GM23248 (cell line): ENCODE measurements at regions not wholly inside any gene's neighbourhood (a gene's known extent, or its start where the extent isn't known, plus 50 kb on each side); places are given as distances from the start of the nearest gene placed in this dataset.

Source experiments
- DNase-seq: peaks from one replicate; pipeline ENCODE4 v3.0.0-alpha.2; 2015
- H2AFZ ChIP-seq: fragments of 200-600 bp; sonication (generic); 2 replicates; pipeline ENCODE4 v1.6.1; 2016; ENCODE audit warnings: antibody characterized with exemption
- H3F3A ChIP-seq: fragments of 200-600 bp; sonication (generic); 2 replicates; pipeline ENCODE4 v1.6.1; 2016; ENCODE audit warnings: mild to moderate bottlenecking, antibody characterized with exemption, mixed run types; ENCODE audit not compliant: insufficient read depth
- H3K27ac ChIP-seq: fragments of 200-600 bp; sonication (generic); 2 replicates; pipeline ENCODE4 v1.5.1; 2016; ENCODE audit warnings: mild to moderate bottlenecking
- H3K27me3 ChIP-seq: fragments of 200-600 bp; sonication (generic); replicated peaks from 2 replicates; pipeline ENCODE4 v1.6.1; 2016; ENCODE audit warnings: mild to moderate bottlenecking; ENCODE audit not compliant: insufficient read depth
- H3K36me3 ChIP-seq: fragments of 200-600 bp; sonication (generic); 2 replicates; pipeline ENCODE4 v1.6.1; 2016; ENCODE audit warnings: low read depth, mild to moderate bottlenecking
- H3K4me1 ChIP-seq: fragments of 200-600 bp; sonication (generic); 2 replicates; pipeline ENCODE4 v1.6.1; 2016; ENCODE audit warnings: mild to moderate bottlenecking; ENCODE audit not compliant: insufficient read depth
- H3K4me2 ChIP-seq: fragments of 200-600 bp; sonication (generic); one replicate; pipeline ENCODE4 v1.6.1; 2016; ENCODE audit warnings: mild to moderate bottlenecking; ENCODE audit not compliant: unreplicated experiment
- H3K4me3 ChIP-seq: fragments of 200-600 bp; sonication (generic); 2 replicates; pipeline ENCODE4 v1.5.1; 2016; ENCODE audit warnings: mild to moderate bottlenecking
- H3K79me2 ChIP-seq: fragments of 200-600 bp; sonication (generic); 2 replicates; pipeline ENCODE4 v1.6.1; 2016; ENCODE audit warnings: mild to moderate bottlenecking; ENCODE audit not compliant: insufficient read depth
- H3K9ac ChIP-seq: fragments of 200-600 bp; sonication (generic); 2 replicates; pipeline ENCODE4 v1.6.1; 2016; ENCODE audit warnings: mild to moderate bottlenecking
- H3K9me2 ChIP-seq: fragments of 200-600 bp; sonication (generic); 2 replicates; pipeline ENCODE4 v1.6.1; 2016; ENCODE audit warnings: mixed run types, mild to moderate bottlenecking, moderate library complexity; ENCODE audit not compliant: insufficient read depth
- H3K9me3 ChIP-seq: fragments of 200-600 bp; sonication (generic); one replicate; pipeline ENCODE4 v1.6.1; 2017; ENCODE audit warnings: low read depth
- H4K20me1 ChIP-seq: fragments of 200-600 bp; sonication (generic); 2 replicates; pipeline ENCODE4 v1.6.0; 2016; ENCODE audit not compliant: insufficient read depth
- EZH2 ChIP-seq: fragments of 200-600 bp; sonication (generic); IDR thresholded peaks from 2 replicates; pipeline ENCODE4 v1.6.1; 2018; ENCODE audit warnings: antibody characterized with exemption, mild to moderate bottlenecking; ENCODE audit not compliant: insufficient read depth, poor library complexity, severe bottlenecking
- EZH2phosphoT487 ChIP-seq: fragments of 200-600 bp; sonication (generic); IDR thresholded peaks from 2 replicates; pipeline ENCODE4 v1.6.1; 2018; ENCODE audit warnings: antibody characterized with exemption, moderate library complexity, mild to moderate bottlenecking, low read depth; ENCODE audit not compliant: insufficient read depth
- WGBS, 2 experiments: methylation state at CpG; one replicate each; pipeline ENCODE4 v1.1.6; 2015 to 2017; ENCODE audit warnings: low lambda C conversion rate in 2 of 2, low coverage in 1 of 2; ENCODE audit errors: missing lambda C conversion rate in 2 of 2; 5-methylcytosine and 5-hydroxymethylcytosine counted together
- in situ Hi-C: fragments of 300-500 bp; cut with MboI; formaldehyde crosslinking; loops from 2 replicates; pipeline ENCODE4 v1.15.0; 2020

GRCh38 chr17:59451706-59452105, 113.7 kb upstream of the DHX40 start:
- 18 to 20% methylated on average over 5 of the region's 5 CpGs for WGBS, 2 experiments
- H3K4me1 ChIP-seq: 0 out of 2 replicates have a peak, but pooled peaks cover 10% of the 10 kb centered on the region
- in situ Hi-C loops: no loop called here
- no peak overlapping the region for H3K4me2 ChIP-seq
- no peaks in the 10 kb centered on the region for H3K79me2 ChIP-seq
- H3K9me3 ChIP-seq: no peaks in the 10 kb centered on the region
- no peak overlapping the region for H3K4me3 ChIP-seq
- peak; percentile 88 for DNase-seq
- H3F3A ChIP-seq: no peaks in the 10 kb centered on the region
- H4K20me1 ChIP-seq: no peaks in the 10 kb centered on the region
- H3K27me3 ChIP-seq: no peaks in the 10 kb centered on the region
- H3K36me3 ChIP-seq: no peaks in the 10 kb centered on the region
- H3K27ac ChIP-seq: no peak overlapping the region
- H3K9ac ChIP-seq: no peak overlapping the region
- no peaks in the 10 kb centered on the region for H3K9me2 ChIP-seq
- H2AFZ ChIP-seq: no peak overlapping the region
- TF ChIP-seq EZH2 (no peak), EZH2phosphoT487 (no peak)

GRCh38 chr17:59454633-59455105, 110.7 kb upstream of the DHX40 start:
- no peak overlapping the region for H3K4me3 ChIP-seq
- H3K79me2 ChIP-seq: no peaks in the 10 kb centered on the region
- no peak for TF ChIP-seq EZH2
- no peak for TF ChIP-seq EZH2phosphoT487
- no peaks in the 10 kb centered on the region for H3K9me3 ChIP-seq
- H3K9ac ChIP-seq: no peak overlapping the region
- no peaks in the 10 kb centered on the region for H3K36me3 ChIP-seq
- in situ Hi-C loops: no loop called here
- no peak overlapping the region for H2AFZ ChIP-seq
- no peaks in the 10 kb centered on the region for H4K20me1 ChIP-seq
- H3K4me2 ChIP-seq: no peak overlapping the region
- DNase-seq: no peak
- H3F3A ChIP-seq: no peaks in the 10 kb centered on the region
- H3K4me1 ChIP-seq: 0 out of 2 replicates have a peak, but pooled peaks cover 10% of the 10 kb centered on the region
- H3K9me2 ChIP-seq: no peaks in the 10 kb centered on the region
- 93 to 98% methylated on average over 3 of the region's 3 CpGs for WGBS, 2 experiments
- no peak overlapping the region for H3K27ac ChIP-seq
- H3K27me3 ChIP-seq: no peaks in the 10 kb centered on the region

GRCh38 chr17:59456428-59456827, 109.0 kb upstream of the DHX40 start:
- H4K20me1 ChIP-seq: no peaks in the 10 kb centered on the region
- H2AFZ ChIP-seq: no peak overlapping the region
- H3K79me2 ChIP-seq: no peaks in the 10 kb centered on the region
- no peaks in the 10 kb centered on the region for H3K36me3 ChIP-seq
- 0 out of 2 replicates have a peak, but pooled peaks cover 10% of the 10 kb centered on the region for H3K4me1 ChIP-seq
- H3K9ac ChIP-seq: no peak overlapping the region
- no peaks in the 10 kb centered on the region for H3F3A ChIP-seq
- TF ChIP-seq EZH2 (no peak), EZH2phosphoT487 (no peak)
- H3K4me3 ChIP-seq: no peak overlapping the region
- DNase-seq: no peak
- WGBS, 2 experiments: 80 to 94% methylated on average over 7 of the region's 7 CpGs
- no peak overlapping the region for H3K27ac ChIP-seq
- no peaks in the 10 kb centered on the region for H3K27me3 ChIP-seq
- in situ Hi-C loops: no loop called here
- no peaks in the 10 kb centered on the region for H3K9me3 ChIP-seq
- no peak overlapping the region for H3K4me2 ChIP-seq
- H3K9me2 ChIP-seq: no peaks in the 10 kb centered on the region

GRCh38 chr17:59456923-59457615, 108.3 kb upstream of the DHX40 start:
- H3K9ac ChIP-seq: no peak overlapping the region
- WGBS, 2 experiments: 86 to 91% methylated on average over 5 of the region's 5 CpGs
- H4K20me1 ChIP-seq: no peaks in the 10 kb centered on the region
- no peaks in the 10 kb centered on the region for H3K79me2 ChIP-seq
- no peak overlapping the region for H2AFZ ChIP-seq
- DNase-seq: no peak
- H3K9me2 ChIP-seq: no peaks in the 10 kb centered on the region
- in situ Hi-C loops: no loop called here
- no peak overlapping the region for H3K4me2 ChIP-seq
- H3K27ac ChIP-seq: no peak overlapping the region
- no peaks in the 10 kb centered on the region for H3F3A ChIP-seq
- no peak overlapping the region for H3K4me3 ChIP-seq
- H3K27me3 ChIP-seq: no peaks in the 10 kb centered on the region
- no peaks in the 10 kb centered on the region for H3K9me3 ChIP-seq
- TF ChIP-seq EZH2phosphoT487 (no peak), EZH2 (no peak)
- 0 out of 2 replicates have a peak, but pooled peaks cover 7% of the 10 kb centered on the region for H3K4me1 ChIP-seq
- no peaks in the 10 kb centered on the region for H3K36me3 ChIP-seq
